ENCODE measurements at regions not wholly inside any gene's neighbourhood (a gene's known extent, or its start where the extent isn't known, plus 50 kb on each side); places are given as distances from the start of the nearest gene placed in this dataset.

- TF ChIP-seq SOX13 (IDR thresholded peaks at IDR 0.05) (no peak), SOX13 (CRISPR knock-in tag; conservative IDR thresholded peaks at IDR 0.05 in 1 of 2, IDR thresholded peaks at IDR 0.05 in 1 of 2) (no peak), FOXA3 (CRISPR knock-in tag; IDR thresholded peaks at IDR 0.05) (no peak), ZNF781 (CRISPR knock-in tag; IDR thresholded peaks at IDR 0.05; ENCODE audit: borderline replicate concordance, not compliant biosample characterization) (no peak), STAT5B (CRISPR knock-in tag; IDR thresholded peaks at IDR 0.05) (no peak)
- intact Hi-C loops (cut with micrococcal nuclease; ENCODE audit: unreplicated experiment) (no loop called here), in situ Hi-C loops (cut with HindIII; ENCODE audit: extremely low pct_ligation_motif_present, low pct_unique_long_range_greater_than_20kb) (loop anchor here (25.0 kb wide), 1 partner anchor 1174 kb away; no protein-coding TSS in a partner anchor)
- Histone ChIP-seq H4K20me1 (ENCODE audit: insufficient read depth, low read length) (no peaks in the 10 kb centered on the region), H3K27ac (ENCODE audit: extremely low read length, insufficient read depth, low read length) (no peak overlapping the region), H3K36me3 (replicated peaks in 1 of 2; ENCODE audit: control insufficient read depth in 1 of 2, insufficient read depth in 2 of 2, low read length in 2 of 2) (no peaks in the 10 kb centered on the region), H3K27me3 (ENCODE audit: control insufficient read depth in 1 of 2, insufficient read depth in 2 of 2, low read length in 2 of 2) (no peaks in the 10 kb centered on the region), H3K9ac (ENCODE audit: insufficient read depth, low read depth, low read length) (no peak overlapping the region), H2AFZ (ENCODE audit: low read length) (no peak overlapping the region), H3K4me1 (ENCODE audit: insufficient read depth, low read length) (no peaks in the 10 kb centered on the region), H3K9me3 (ENCODE audit: low read length) (no peaks in the 10 kb centered on the region), H3K4me3 (replicated peaks in 1 of 3; ENCODE audit: insufficient read depth in 1 of 3, low read depth in 2 of 3, low read length in 3 of 3) (no peak overlapping the region), H3K79me2 (ENCODE audit: insufficient read depth, low read length) (no peaks in the 10 kb centered on the region), H3K4me2 (ENCODE audit: low read depth, low read length) (no peak overlapping the region)
- CTCF ChIA-PET (ENCODE audit: low intra/inter-chr PET ratio, low total read pairs): no interaction called here
- POLR2A ChIA-PET: no interaction called here
- whole genome bisulfite sequencing (ENCODE audit: low lambda C conversion rate): 0% methylated on average over 1 of the region's 1 CpG
- DNase-seq (ENCODE audit: low spot score): no peak
- no peak for FAIRE-seq
- no peak for ATAC-seq
- no TSS peak for BruUV-seq (replicated peaks)
Measured at GRCh38 chr3:161863775-161864174, 367.2 kb downstream of the OTOL1 start.

- Histone ChIP-seq H3K4me1 (ENCODE audit: insufficient read depth, low read length) (no peaks in the 10 kb centered on the region), H3K36me3 (replicated peaks in 1 of 2; ENCODE audit: control insufficient read depth in 1 of 2, insufficient read depth in 2 of 2, low read length in 2 of 2) (no peaks in the 10 kb centered on the region), H3K27me3 (ENCODE audit: control insufficient read depth in 1 of 2, insufficient read depth in 2 of 2, low read length in 2 of 2) (no peaks in the 10 kb centered on the region), H3K9me3 (ENCODE audit: low read length) (no peaks in the 10 kb centered on the region), H2AFZ (ENCODE audit: low read length) (no peak overlapping the region), H3K27ac (ENCODE audit: extremely low read length, insufficient read depth, low read length) (no peak overlapping the region), H3K9ac (ENCODE audit: insufficient read depth, low read depth, low read length) (no peak overlapping the region), H3K4me3 (replicated peaks in 1 of 3; ENCODE audit: insufficient read depth in 1 of 3, low read depth in 2 of 3, low read length in 3 of 3) (no peak overlapping the region), H4K20me1 (ENCODE audit: insufficient read depth, low read length) (no peaks in the 10 kb centered on the region), H3K79me2 (ENCODE audit: insufficient read depth, low read length) (no peaks in the 10 kb centered on the region), H3K4me2 (ENCODE audit: low read depth, low read length) (no peak overlapping the region)
- POLR2A ChIA-PET: no interaction called here
- no peak for TF ChIP-seq ZNF770 (CRISPR knock-in tag; IDR thresholded peaks at IDR 0.05)
- no peak for TF ChIP-seq XRCC5 (optimal IDR thresholded peaks at IDR 0.05; ENCODE audit: low read length)
- no peak for TF ChIP-seq ATF4 (CRISPR knock-in tag; IDR thresholded peaks at IDR 0.05)
- no peak for TF ChIP-seq ZHX1 (CRISPR knock-in tag; IDR thresholded peaks at IDR 0.05; ENCODE audit: low read depth)
- TF ChIP-seq GZF1 (CRISPR knock-in tag; IDR thresholded peaks at IDR 0.05): no peak
- no peak for TF ChIP-seq TERF1 (CRISPR knock-in tag; IDR thresholded peaks at IDR 0.05)
- in situ Hi-C loops (cut with HindIII; ENCODE audit: extremely low pct_ligation_motif_present, low pct_unique_long_range_greater_than_20kb) (loop anchor here (25.0 kb wide), 1 partner anchor 1171 kb away; no protein-coding TSS in a partner anchor), intact Hi-C loops (cut with micrococcal nuclease; ENCODE audit: unreplicated experiment) (no loop called here)
- BruUV-seq (replicated peaks): no TSS peak
- ATAC-seq (no peak), DNase-seq (ENCODE audit: low spot score) (no peak), FAIRE-seq (no peak)
- CTCF ChIA-PET (ENCODE audit: low intra/inter-chr PET ratio, low total read pairs): no interaction called here
- 0% methylated on average over 1 of the region's 1 CpG for WGBS (ENCODE audit: low lambda C conversion rate)
Measured at GRCh38 chr3:161866176-161866575, 369.6 kb downstream of the OTOL1 start.

All from HepG2 (cell line).